CD4-positive, alpha-beta T cell treated with Interleukin-21 for 1 hour (primary cell): ENCODE measurements at regions not wholly inside any gene's neighbourhood (a gene's known extent, or its start where the extent isn't known, plus 50 kb on each side); places are given as distances from the start of the nearest gene placed in this dataset.

ENCODE experiments used
- DNase-seq: peaks from one replicate; pipeline ENCODE4 v3.0.0-alpha.2; 2020

DNA sequence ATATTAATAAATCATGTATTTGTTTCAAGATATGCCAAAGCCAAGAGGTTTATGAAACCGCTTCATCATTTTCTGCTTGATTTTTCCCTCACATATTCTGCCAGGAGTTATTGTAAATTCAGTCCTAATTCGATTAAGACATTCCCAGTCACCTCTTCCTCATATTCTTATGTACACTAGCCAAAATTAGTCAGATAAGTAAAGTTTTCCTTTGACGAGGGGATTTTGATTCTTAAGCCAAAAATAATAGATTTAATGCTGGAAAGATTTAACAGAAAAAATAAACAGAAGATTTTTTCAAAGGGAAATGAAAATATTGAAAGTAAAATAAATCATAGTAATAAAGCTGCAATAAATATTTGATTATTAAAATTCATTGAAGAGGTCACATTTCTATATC is 51.0 kb upstream of the VEGFC start:
- no peak for DNase-seq

- DNase-seq: no peak
Measured at GRCh38 chr4:176844448-176844847, 51.7 kb upstream of the VEGFC start.

GRCh38 chr4:176845636-176846035 is 52.9 kb upstream of the VEGFC start:
- DNase-seq: no peak

DNA sequence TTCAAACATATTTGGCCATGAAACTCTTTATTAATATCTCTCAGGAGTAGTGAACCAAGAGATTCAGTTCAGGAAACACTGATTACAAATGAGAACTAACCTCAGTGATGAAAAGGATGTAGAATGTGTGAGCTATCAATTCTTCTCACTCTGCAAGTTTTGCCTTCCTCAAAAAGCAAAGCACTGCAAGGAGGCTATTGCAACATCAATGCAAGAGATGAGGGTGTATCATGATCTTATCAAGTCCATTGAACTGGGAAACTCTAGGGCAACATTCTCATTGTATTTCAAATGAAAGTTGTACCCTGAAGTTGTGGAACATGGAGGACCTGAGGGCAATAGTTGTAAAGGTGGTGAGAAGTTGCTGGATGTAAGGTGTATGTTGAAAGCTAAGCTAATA is 56.4 kb upstream of the VEGFC start:
- DNase-seq: no peak

GRCh38 chr4:176850436-176850835 is 57.7 kb upstream of the VEGFC start:
- no peak for DNase-seq

- no peak for DNase-seq
Measured at GRCh38 chr4:176856421-176856820, 63.7 kb upstream of the VEGFC start.

DNA sequence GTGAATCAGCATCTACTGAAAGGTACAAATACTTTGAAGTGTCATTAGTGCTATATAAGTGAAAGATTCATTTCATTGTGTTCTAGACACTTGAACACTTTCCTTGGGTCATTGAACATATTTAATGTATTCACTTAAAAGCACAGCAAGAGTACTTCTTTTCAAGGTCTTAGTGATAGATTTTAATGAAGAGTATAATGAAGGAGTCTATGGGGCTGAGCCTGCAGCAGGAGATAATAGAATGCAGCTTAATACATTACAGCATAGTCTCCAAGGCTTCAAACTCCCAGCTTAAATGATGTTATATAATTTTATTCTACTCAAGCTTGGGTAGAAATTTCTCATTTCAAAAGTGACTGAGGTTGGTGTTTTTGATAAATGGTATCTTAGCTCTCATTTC is 66.1 kb upstream of the VEGFC start:
- DNase-seq: no peak

DNA sequence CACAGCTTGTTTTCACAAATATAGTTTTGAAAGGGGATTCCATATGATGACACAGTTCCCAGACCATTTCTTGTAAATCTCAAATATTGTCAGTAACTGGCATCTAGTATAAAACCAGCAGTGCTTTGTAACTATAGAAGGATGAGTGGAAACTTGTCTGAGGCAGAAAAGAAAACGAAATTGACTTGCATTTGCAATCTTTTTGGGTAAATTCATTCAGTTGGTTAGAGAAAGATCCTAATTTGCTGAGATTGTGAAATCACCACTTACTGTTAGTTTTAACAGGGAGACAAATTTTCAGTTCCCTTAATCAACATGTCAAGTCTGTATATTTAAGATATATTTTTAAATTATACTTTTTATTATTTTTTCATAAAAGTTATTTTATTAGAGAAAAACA is 71.5 kb upstream of the VEGFC start:
- DNase-seq: no peak

DNA sequence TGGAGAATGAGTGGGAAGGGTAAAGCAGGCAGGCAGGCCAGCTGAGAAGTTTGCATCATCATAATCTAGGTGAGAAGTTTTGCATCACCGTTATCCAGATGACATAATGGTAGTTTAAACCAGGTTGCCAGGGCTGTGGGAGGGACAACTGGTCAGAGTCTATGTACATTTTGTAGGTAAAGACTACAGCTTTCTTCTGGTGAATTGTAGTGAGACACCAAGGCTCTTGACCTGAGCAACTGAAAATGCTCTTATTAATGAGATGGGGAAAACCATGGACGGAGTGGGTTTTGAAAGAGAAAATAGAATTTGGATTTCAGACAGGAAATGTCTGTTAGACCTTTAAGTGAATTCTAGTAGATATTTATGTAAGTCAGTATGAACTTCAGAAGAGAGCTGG is 76.0 kb upstream of the VEGFC start:
- no peak for DNase-seq

- DNase-seq: no peak
Measured at GRCh38 chr4:176872461-176872860, 79.7 kb upstream of the VEGFC start.

GRCh38 chr4:176874721-176875445 is 82.2 kb upstream of the VEGFC start:
- DNase-seq: no peak

- DNase-seq: no peak
Measured at GRCh38 chr4:176875446-176875930, 82.8 kb upstream of the VEGFC start.

GRCh38 chr4:176879380-176880116 is 86.8 kb upstream of the VEGFC start:
- DNase-seq: no peak

- DNase-seq: no peak
Measured at GRCh38 chr4:176882206-176882605, 89.5 kb upstream of the VEGFC start.

GRCh38 chr4:176883108-176883550 is 90.4 kb upstream of the VEGFC start:
- DNase-seq: no peak

DNA sequence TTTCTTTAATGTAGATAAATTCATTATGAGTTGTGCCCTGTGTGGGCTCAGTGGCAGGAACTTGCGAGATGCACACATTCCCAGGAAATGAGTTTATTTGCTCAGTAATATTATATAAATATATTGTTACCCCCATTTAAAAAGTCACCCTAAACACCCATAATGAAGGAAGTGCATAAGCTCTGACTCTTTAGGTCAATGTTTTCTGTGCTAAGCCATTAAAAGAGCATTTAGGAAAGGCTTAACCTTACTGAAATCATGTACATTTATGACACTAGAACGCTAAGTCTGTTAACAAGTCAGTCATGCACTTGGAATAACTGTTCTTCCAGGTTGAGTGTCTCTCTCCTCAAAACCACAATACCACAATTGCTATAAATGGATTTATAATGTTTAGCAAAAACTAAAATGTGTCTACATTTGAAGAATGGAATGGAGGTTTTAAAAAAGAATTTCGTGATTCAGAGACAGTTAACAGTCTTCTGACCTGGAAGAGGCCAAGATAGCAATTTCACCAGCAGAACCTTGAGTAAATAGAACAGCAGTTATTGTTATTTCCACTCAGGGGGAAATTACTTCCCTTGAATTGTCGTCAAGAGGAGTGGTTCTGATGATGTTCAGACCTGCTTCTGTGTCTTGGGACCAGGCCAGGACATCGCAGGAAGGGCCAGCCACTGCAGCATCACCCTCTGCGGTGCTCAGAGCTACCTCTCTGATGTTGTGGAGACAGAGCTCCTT is 91.1 kb upstream of the VEGFC start:
- no peak for DNase-seq

- DNase-seq: no peak
Measured at GRCh38 chr4:176885224-176885623, 92.5 kb upstream of the VEGFC start.

- DNase-seq: no peak
Measured at GRCh38 chr4:176886135-176886534, 93.4 kb upstream of the VEGFC start.

GRCh38 chr4:176889776-176890175 is 97.1 kb upstream of the VEGFC start:
- DNase-seq: no peak

GRCh38 chr4:176894498-176894897 is 101.8 kb upstream of the VEGFC start:
- no peak for DNase-seq

GRCh38 chr4:176896211-176896610 is 103.5 kb upstream of the VEGFC start:
- no peak for DNase-seq

- DNase-seq: no peak
Measured at GRCh38 chr4:176897226-176897625, 104.5 kb upstream of the VEGFC start.

GRCh38 chr4:176898791-176899190 is 106.1 kb upstream of the VEGFC start:
- no peak for DNase-seq
